ENCODE measurements at regions not wholly inside any gene's neighbourhood (a gene's known extent, or its start where the extent isn't known, plus 50 kb on each side); places are given as distances from the start of the nearest gene placed in this dataset.

DNA sequence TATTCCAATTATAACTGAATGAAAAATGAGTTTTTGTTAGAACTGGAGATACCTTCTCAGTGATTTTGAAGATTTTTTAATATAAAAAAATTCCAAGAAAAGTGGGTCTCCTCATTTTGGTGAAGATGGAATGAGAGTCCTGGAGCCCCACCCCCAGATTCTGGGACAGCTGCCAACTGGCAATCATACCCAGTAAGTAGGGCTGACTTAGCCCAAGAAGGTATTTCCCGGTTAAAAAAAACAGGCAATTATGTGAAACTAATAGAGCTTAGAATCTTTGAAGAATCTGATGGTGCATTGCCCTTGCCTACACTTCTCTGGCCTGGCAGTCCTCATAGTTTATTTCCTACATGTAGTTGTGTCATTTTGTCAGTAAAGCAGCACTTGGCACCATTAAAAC lies 52.8 kb upstream of the VWDE start:
- Histone ChIP-seq H3K9me3 (ENCODE audit: low read depth, low read length) (no peaks in the 10 kb centered on the region), H3K36me3 (ENCODE audit: insufficient read depth, low read length) (no peaks in the 10 kb centered on the region), H3K9ac (ENCODE audit: insufficient read length) (no peak overlapping the region), H3K27ac (0 out of 2 replicates have a peak overlapping the region, but pooled peaks have one; percentile 35), H3K4me3 (no peak overlapping the region)
- DNase-seq (ENCODE audit: low read depth, low spot score) = no peak
- TF ChIP-seq EZH2 (IDR thresholded peaks at IDR 0.05) (no peak), POLR2AphosphoS5 (IDR thresholded peaks at IDR 0.05; ENCODE audit: borderline replicate concordance, low read depth, low read length) (no peak), FOXP2 (optimal IDR thresholded peaks at IDR 0.05; ENCODE audit: control extremely low read depth, extremely low read length, insufficient read depth) (no peak)

DNA sequence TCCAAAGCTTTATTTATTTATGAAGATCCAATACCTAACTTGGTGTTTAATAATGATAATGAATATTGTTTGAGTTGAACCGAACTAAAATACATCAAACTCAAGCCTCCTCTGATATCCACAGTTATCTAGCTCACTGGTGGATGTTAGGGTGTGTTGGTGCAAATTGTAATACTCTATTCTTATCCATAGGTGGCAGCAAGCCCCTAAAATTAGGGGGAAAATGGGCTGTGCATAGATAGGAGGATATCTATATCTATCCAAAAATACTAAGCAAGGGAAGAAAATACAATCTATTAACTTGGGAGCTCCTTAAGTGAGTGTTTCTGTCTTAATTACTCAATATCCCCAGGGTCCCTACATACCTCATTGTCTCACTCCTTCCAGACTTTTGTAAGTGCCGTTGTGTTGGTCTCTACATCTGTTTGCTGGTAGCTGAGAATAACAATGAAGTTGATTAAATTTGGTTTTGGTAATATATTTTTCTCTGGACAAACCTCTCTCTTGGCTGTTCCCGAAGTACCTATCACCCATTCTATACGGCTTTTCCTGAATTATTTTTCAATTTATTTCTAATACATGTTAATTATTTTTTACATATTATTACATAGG lies 55.0 kb upstream of the VWDE start:
- no peaks in the 10 kb centered on the region for H3K36me3 ChIP-seq (ENCODE audit: insufficient read depth, low read length)
- no peak overlapping the region for H3K4me3 ChIP-seq
- no peak for TF ChIP-seq FOXP2 (optimal IDR thresholded peaks at IDR 0.05; ENCODE audit: control extremely low read depth, extremely low read length, insufficient read depth)
- TF ChIP-seq EZH2 (IDR thresholded peaks at IDR 0.05) = no peak
- no peak for TF ChIP-seq POLR2AphosphoS5 (IDR thresholded peaks at IDR 0.05; ENCODE audit: borderline replicate concordance, low read depth, low read length)
- no peaks in the 10 kb centered on the region for H3K9me3 ChIP-seq (ENCODE audit: low read depth, low read length)
- H3K9ac ChIP-seq (ENCODE audit: insufficient read length) = no peak overlapping the region
- no peak for DNase-seq (ENCODE audit: low read depth, low spot score)
- H3K27ac ChIP-seq = no peak overlapping the region

DNA sequence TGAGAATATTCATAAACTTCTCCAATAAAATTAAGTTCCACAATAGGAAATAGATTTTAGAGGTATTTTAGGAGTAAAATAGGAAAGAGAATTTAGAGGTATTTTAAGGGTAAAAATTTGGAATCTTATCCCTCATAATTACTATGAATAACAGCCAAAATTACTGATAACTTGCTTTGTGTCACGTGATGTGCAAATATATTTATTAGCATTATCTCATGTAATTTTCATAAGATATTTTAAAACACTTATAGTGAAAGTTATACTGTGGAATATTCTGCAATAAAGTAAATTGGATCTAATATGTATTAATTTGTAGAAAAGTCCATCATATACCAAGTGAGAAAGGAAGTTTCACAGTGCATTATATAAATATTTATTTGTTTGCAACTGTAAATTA lies 64.2 kb upstream of the VWDE start:
- no peak for TF ChIP-seq POLR2AphosphoS5 (IDR thresholded peaks at IDR 0.05; ENCODE audit: borderline replicate concordance, low read depth, low read length)
- TF ChIP-seq FOXP2 (optimal IDR thresholded peaks at IDR 0.05; ENCODE audit: control extremely low read depth, extremely low read length, insufficient read depth) = no peak
- no peak for TF ChIP-seq EZH2 (IDR thresholded peaks at IDR 0.05)
- H3K4me3 ChIP-seq = no peak overlapping the region
- DNase-seq (ENCODE audit: low read depth, low spot score) = no peak
- H3K9me3 ChIP-seq (ENCODE audit: low read depth, low read length) = no peaks in the 10 kb centered on the region
- no peaks in the 10 kb centered on the region for H3K36me3 ChIP-seq (ENCODE audit: insufficient read depth, low read length)
- H3K27ac ChIP-seq = no peak overlapping the region
- no peak overlapping the region for H3K9ac ChIP-seq (ENCODE audit: insufficient read length)

DNA sequence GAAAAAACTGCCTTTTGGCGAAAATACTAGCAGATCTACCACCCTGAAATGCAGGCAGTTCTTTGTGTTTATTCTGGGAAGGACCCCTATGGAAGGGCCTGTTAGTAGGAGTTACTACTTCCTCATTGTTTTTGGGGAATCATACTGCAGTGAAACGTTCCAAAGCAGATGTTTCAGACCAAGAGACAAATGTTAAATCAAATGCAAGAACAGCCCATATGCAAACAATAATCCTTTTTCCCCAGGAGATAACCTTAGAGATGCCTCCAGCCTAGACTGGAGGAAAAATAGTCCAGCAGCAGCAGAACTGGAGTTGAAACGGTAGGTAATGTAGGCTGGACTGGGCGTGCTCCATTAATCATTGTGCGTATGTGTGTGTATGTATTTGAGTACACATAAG lies 65.9 kb upstream of the VWDE start:
- DNase-seq (ENCODE audit: low read depth, low spot score) = no peak

DNA sequence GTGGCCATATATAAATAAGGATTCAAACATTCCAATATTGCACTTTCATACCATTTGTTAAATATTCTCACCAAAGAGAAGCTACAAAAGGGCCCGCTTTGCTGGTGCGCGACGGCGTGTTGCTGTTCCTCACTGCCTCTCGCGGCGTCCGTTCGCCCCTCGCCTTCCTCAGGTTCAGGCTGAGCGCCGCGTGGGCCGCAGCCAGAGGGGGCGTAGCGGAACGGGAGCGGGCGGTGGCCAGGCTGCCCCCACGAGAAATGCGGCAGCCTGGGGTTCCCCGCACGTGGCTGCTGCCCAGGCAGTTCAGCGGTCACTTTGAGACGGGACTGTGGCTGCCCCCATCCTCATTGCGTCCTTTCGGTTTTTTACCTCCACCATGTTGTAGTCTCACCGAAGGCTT lies 67.3 kb upstream of the VWDE start:
- Histone ChIP-seq H3K27ac (no peak overlapping the region), H3K9ac (ENCODE audit: insufficient read length) (no peak overlapping the region), H3K4me3 (no peak overlapping the region), H3K36me3 (ENCODE audit: insufficient read depth, low read length) (no peaks in the 10 kb centered on the region), H3K9me3 (ENCODE audit: low read depth, low read length) (no peaks in the 10 kb centered on the region)
- DNase-seq (ENCODE audit: low read depth, low spot score) = no peak
- no peak for TF ChIP-seq FOXP2 (optimal IDR thresholded peaks at IDR 0.05; ENCODE audit: control extremely low read depth, extremely low read length, insufficient read depth)
- no peak for TF ChIP-seq POLR2AphosphoS5 (IDR thresholded peaks at IDR 0.05; ENCODE audit: borderline replicate concordance, low read depth, low read length)
- TF ChIP-seq EZH2 (IDR thresholded peaks at IDR 0.05) = no peak

More for the DNA sequence above, 65.9 kb upstream of the VWDE start:
- no peak for TF ChIP-seq POLR2AphosphoS5 (IDR thresholded peaks at IDR 0.05; ENCODE audit: borderline replicate concordance, low read depth, low read length)
- no peak for TF ChIP-seq FOXP2 (optimal IDR thresholded peaks at IDR 0.05; ENCODE audit: control extremely low read depth, extremely low read length, insufficient read depth)
- no peak for TF ChIP-seq EZH2 (IDR thresholded peaks at IDR 0.05)
- Histone ChIP-seq H3K9ac (ENCODE audit: insufficient read length) (no peak overlapping the region), H3K4me3 (no peak overlapping the region), H3K27ac (no peak overlapping the region), H3K9me3 (ENCODE audit: low read depth, low read length) (no peaks in the 10 kb centered on the region), H3K36me3 (ENCODE audit: insufficient read depth, low read length) (no peaks in the 10 kb centered on the region)

DNA sequence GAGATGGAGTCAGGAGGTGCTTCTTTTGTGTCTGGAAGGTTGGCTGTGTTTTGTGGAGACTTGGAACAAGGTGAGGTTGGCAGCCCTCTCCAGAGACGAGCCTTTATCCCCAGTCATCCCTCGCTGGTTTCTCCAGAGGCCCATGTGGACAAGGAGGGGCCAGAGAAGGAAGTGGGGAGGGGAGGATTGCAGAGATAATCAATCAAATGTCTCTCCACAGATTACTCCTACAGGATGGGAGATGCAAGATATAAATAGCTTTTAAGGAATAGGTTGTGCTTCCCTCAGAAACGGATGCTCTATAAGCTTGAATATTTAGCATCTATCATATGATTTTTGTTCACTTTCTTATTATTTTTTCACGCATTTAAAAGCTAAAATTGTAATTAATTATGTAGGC lies 70.4 kb upstream of the VWDE start:
- Histone ChIP-seq H3K36me3 (ENCODE audit: insufficient read depth, low read length) (no peaks in the 10 kb centered on the region), H3K27ac (no peak overlapping the region), H3K9me3 (ENCODE audit: low read depth, low read length) (no peaks in the 10 kb centered on the region), H3K9ac (ENCODE audit: insufficient read length) (no peak overlapping the region), H3K4me3 (no peak overlapping the region)
- no peak for DNase-seq (ENCODE audit: low read depth, low spot score)
- TF ChIP-seq POLR2AphosphoS5 (IDR thresholded peaks at IDR 0.05; ENCODE audit: borderline replicate concordance, low read depth, low read length) (no peak), EZH2 (IDR thresholded peaks at IDR 0.05) (no peak), FOXP2 (optimal IDR thresholded peaks at IDR 0.05; ENCODE audit: control extremely low read depth, extremely low read length, insufficient read depth) (no peak)

DNA sequence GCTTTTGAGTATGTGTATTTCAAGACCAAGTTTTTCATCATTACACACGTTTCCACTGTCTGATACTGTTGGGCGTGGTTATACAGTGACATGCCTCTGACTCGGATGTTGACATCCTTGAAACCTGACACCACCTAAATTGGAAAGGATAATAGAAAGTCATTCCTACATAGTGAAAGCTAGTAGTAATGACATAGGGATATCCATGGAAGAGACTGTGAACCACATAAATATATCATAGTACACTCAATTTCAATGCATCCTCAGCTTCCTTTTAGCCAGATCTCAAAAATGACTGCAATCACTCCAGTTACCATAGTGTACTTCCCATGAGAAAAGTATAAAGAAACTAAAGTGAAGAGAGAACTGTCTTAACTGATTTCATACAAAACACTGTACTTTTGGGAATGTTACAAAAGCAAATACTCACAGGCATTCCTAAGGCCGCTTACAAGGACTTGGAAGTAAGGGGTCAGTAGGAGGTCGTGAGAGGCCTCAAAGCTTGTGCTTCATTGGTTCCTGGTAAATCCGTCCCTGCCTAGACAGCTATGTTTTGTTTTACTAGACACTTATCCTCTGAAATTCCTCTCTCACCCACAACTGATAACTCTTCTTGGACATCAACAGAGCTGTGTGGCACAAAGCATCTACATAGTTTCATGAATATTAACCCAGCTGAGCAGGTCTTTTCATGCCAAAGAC lies 71.8 kb upstream of the VWDE start:
- Histone ChIP-seq H3K4me3 (no peak overlapping the region), H3K9ac (ENCODE audit: insufficient read length) (no peak overlapping the region), H3K36me3 (ENCODE audit: insufficient read depth, low read length) (no peaks in the 10 kb centered on the region), H3K27ac (no peak overlapping the region), H3K9me3 (ENCODE audit: low read depth, low read length) (no peaks in the 10 kb centered on the region)
- no peak for DNase-seq (ENCODE audit: low read depth, low spot score)
- TF ChIP-seq POLR2AphosphoS5 (IDR thresholded peaks at IDR 0.05; ENCODE audit: borderline replicate concordance, low read depth, low read length) (no peak), EZH2 (IDR thresholded peaks at IDR 0.05) (no peak), FOXP2 (optimal IDR thresholded peaks at IDR 0.05; ENCODE audit: control extremely low read depth, extremely low read length, insufficient read depth) (no peak)

DNA sequence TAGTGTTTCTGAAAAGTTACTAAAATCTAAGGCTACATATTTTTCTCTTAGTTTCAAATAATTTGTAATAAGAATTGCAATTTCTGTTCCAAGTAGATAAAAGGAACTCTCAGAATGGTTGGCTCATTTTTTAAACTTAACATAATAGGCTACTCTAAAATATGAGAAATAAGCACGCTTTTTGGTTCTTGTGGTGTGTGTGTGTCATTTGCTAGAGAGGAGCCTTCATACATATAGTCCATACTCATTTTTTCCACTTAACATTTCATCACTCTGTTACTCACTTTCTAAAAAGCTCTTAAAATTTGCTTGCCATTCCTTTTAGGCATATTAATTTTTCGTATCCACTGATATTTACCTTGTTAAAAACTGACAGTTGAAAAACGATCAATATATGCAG lies 74.0 kb upstream of the VWDE start:
- H3K4me3 ChIP-seq = no peak overlapping the region
- TF ChIP-seq EZH2 (IDR thresholded peaks at IDR 0.05) = no peak
- no peak for TF ChIP-seq POLR2AphosphoS5 (IDR thresholded peaks at IDR 0.05; ENCODE audit: borderline replicate concordance, low read depth, low read length)
- TF ChIP-seq FOXP2 (optimal IDR thresholded peaks at IDR 0.05; ENCODE audit: control extremely low read depth, extremely low read length, insufficient read depth) = no peak
- H3K9me3 ChIP-seq (ENCODE audit: low read depth, low read length) = no peaks in the 10 kb centered on the region
- no peak overlapping the region for H3K9ac ChIP-seq (ENCODE audit: insufficient read length)
- no peaks in the 10 kb centered on the region for H3K36me3 ChIP-seq (ENCODE audit: insufficient read depth, low read length)
- H3K27ac ChIP-seq = no peak overlapping the region
- DNase-seq (ENCODE audit: low read depth, low spot score) = no peak
